ENCODE measurements at regions not wholly inside any gene's neighbourhood (a gene's known extent, or its start where the extent isn't known, plus 50 kb on each side); places are given as distances from the start of the nearest gene placed in this dataset.
"Not testable (repeated sequence)": the region's sequence is repeated elsewhere in the genome, so short reads cannot be mapped to it uniquely, and the experiment has no call there.

GRCh38 chr7:66426996-66427395 lies 201.7 kb upstream of the KCTD7 start:
- no peak overlapping the region for H3K4me3 ChIP-seq (ENCODE audit: low read depth, low read length)
- no peak for TF ChIP-seq CTCF (IDR thresholded peaks at IDR 0.05; ENCODE audit: low read depth, low read length)

- H3K4me3 ChIP-seq (ENCODE audit: low read depth, low read length): no peak overlapping the region
- no peak for TF ChIP-seq CTCF (IDR thresholded peaks at IDR 0.05; ENCODE audit: low read depth, low read length)
These were observed 200.7 kb upstream of the KCTD7 start for GRCh38 chr7:66427956-66428355.

GRCh38 chr7:66429498-66430163 lies 199.1 kb upstream of the KCTD7 start:
- TF ChIP-seq CTCF (IDR thresholded peaks at IDR 0.05; ENCODE audit: low read depth, low read length): no peak

GRCh38 chr7:66430164-66430545 lies 198.5 kb upstream of the KCTD7 start:
- TF ChIP-seq CTCF (IDR thresholded peaks at IDR 0.05; ENCODE audit: low read depth, low read length): no peak

More at GRCh38 chr7:66429498-66430163, 199.1 kb upstream of the KCTD7 start:
- H3K4me3 ChIP-seq (ENCODE audit: low read depth, low read length): no peak overlapping the region

GRCh38 chr7:66438703-66439405 lies 189.8 kb upstream of the KCTD7 start:
- not testable (repeated sequence) for H3K4me3 ChIP-seq (ENCODE audit: low read depth, low read length)

More at GRCh38 chr7:66430164-66430545, 198.5 kb upstream of the KCTD7 start:
- H3K4me3 ChIP-seq (ENCODE audit: low read depth, low read length): no peak overlapping the region

GRCh38 chr7:66442385-66442784 lies 186.3 kb upstream of the KCTD7 start:
- no peak for TF ChIP-seq CTCF (IDR thresholded peaks at IDR 0.05; ENCODE audit: low read depth, low read length)
- no peak overlapping the region for H3K4me3 ChIP-seq (ENCODE audit: low read depth, low read length)

GRCh38 chr7:66443946-66444345 lies 184.7 kb upstream of the KCTD7 start:
- TF ChIP-seq CTCF (IDR thresholded peaks at IDR 0.05; ENCODE audit: low read depth, low read length): no peak
- H3K4me3 ChIP-seq (ENCODE audit: low read depth, low read length): no peak overlapping the region

- not testable (repeated sequence) for H3K4me3 ChIP-seq (ENCODE audit: low read depth, low read length)
These were observed 181.7 kb upstream of the KCTD7 start for GRCh38 chr7:66447007-66447406.

GRCh38 chr7:66450814-66451213 lies 177.9 kb upstream of the KCTD7 start:
- not testable (repeated sequence) for H3K4me3 ChIP-seq (ENCODE audit: low read depth, low read length)

GRCh38 chr7:66451713-66452112 lies 177.0 kb upstream of the KCTD7 start:
- H3K4me3 ChIP-seq (ENCODE audit: low read depth, low read length): not testable (repeated sequence)

Data from WI38 (cell line).